Neural progenitor cell (in vitro differentiated cells): ENCODE measurements at regions not wholly inside any gene's neighbourhood (a gene's known extent, or its start where the extent isn't known, plus 50 kb on each side); places are given as distances from the start of the nearest gene placed in this dataset.

Source experiments
- CTCF ChIP-seq: fragments of 200-600 bp; sonication (generic); IDR thresholded peaks from 2 replicates; pipeline ENCODE4 v1.5.1; 2017; ENCODE audit warnings: antibody characterized with exemption, mild to moderate bottlenecking
- EZH2 ChIP-seq: fragments of 200-600 bp; sonication (generic); IDR thresholded peaks from 2 replicates; pipeline ENCODE4 v1.6.1; 2017; ENCODE audit warnings: antibody characterized with exemption, mild to moderate bottlenecking, moderate library complexity

- TF ChIP-seq EZH2 (no peak), CTCF (no peak)
These were observed 99.6 kb upstream of the SGCG start for GRCh38 chr13:23081220-23081619.
